ENCODE measurements at regions not wholly inside any gene's neighbourhood (a gene's known extent, or its start where the extent isn't known, plus 50 kb on each side); places are given as distances from the start of the nearest gene placed in this dataset.

GRCh38 chr9:129273941-129274684 is 96.1 kb upstream of the IER5L start:
- Histone ChIP-seq H3K27ac (no peak overlapping the region), H3K36me3 (no peaks in the 10 kb centered on the region), H3K27me3 (no peaks in the 10 kb centered on the region), H3K4me3 (no peak overlapping the region), H3K4me1 (peaks cover 0 to 9% (median 3%) of the 10 kb centered on the region in 4 donors), H3K9me3 (no peaks in the 10 kb centered on the region)
- DNase-seq (ENCODE audit: low spot score in 2 of 2): no peak
- WGBS, 2 donors: 77 to 81% methylated on average over 19 of the region's 19 CpGs
- no peak for TF ChIP-seq POLR2A (IDR thresholded peaks at IDR 0.05)
- TF ChIP-seq CTCF (IDR thresholded peaks at IDR 0.05): no peak
- TF ChIP-seq EP300 (IDR thresholded peaks at IDR 0.05): no peak

- no peak for DNase-seq (ENCODE audit: low spot score in 2 of 2)
- H3K4me3 ChIP-seq: no peak overlapping the region
- TF ChIP-seq CTCF (IDR thresholded peaks at IDR 0.05) (no peak), EP300 (IDR thresholded peaks at IDR 0.05) (no peak), POLR2A (IDR thresholded peaks at IDR 0.05) (no peak)
- H3K4me1 ChIP-seq: peaks cover 0 to 9% (median 3%) of the 10 kb centered on the region in 4 donors
- 92 to 97% methylated on average over 14 of the region's 14 CpGs for WGBS, 2 donors
- H3K27me3 ChIP-seq: no peaks in the 10 kb centered on the region
- H3K36me3 ChIP-seq: no peaks in the 10 kb centered on the region
- no peaks in the 10 kb centered on the region for H3K9me3 ChIP-seq
- no peak overlapping the region for H3K27ac ChIP-seq
Observed at GRCh38 chr9:129273136-129273895, 95.3 kb upstream of the IER5L start.

- peaks cover 0 to 9% (median 3%) of the 10 kb centered on the region in 4 donors for H3K4me1 ChIP-seq
- 64 to 78% methylated on average over 9 of the region's 9 CpGs for WGBS, 2 donors
- DNase-seq (ENCODE audit: low spot score in 2 of 2): no peak
- TF ChIP-seq EP300 (IDR thresholded peaks at IDR 0.05) (no peak), POLR2A (IDR thresholded peaks at IDR 0.05) (no peak), CTCF (IDR thresholded peaks at IDR 0.05) (no peak)
- no peaks in the 10 kb centered on the region for H3K36me3 ChIP-seq
- H3K9me3 ChIP-seq: no peaks in the 10 kb centered on the region
- H3K4me3 ChIP-seq: no peak overlapping the region
- H3K27ac ChIP-seq: no peak overlapping the region
- H3K27me3 ChIP-seq: no peaks in the 10 kb centered on the region
Observed at GRCh38 chr9:129272348-129273025, 94.4 kb upstream of the IER5L start.

- peak overlapping the region in 1 of 4 donors; percentile 24 for H3K27ac ChIP-seq
- no peaks in the 10 kb centered on the region for H3K36me3 ChIP-seq
- TF ChIP-seq EP300 (IDR thresholded peaks at IDR 0.05): no peak
- no peak for TF ChIP-seq CTCF (IDR thresholded peaks at IDR 0.05)
- no peak for TF ChIP-seq POLR2A (IDR thresholded peaks at IDR 0.05)
- DNase-seq (ENCODE audit: low spot score in 2 of 2): no peak
- H3K4me3 ChIP-seq: no peak overlapping the region
- H3K9me3 ChIP-seq: no peaks in the 10 kb centered on the region
- no peaks in the 10 kb centered on the region for H3K27me3 ChIP-seq
- 39 to 42% methylated on average over 11 of the region's 11 CpGs for WGBS, 2 donors
- peaks cover 0 to 9% (median 3%) of the 10 kb centered on the region in 4 donors for H3K4me1 ChIP-seq
Observed at GRCh38 chr9:129270903-129271431, 92.9 kb upstream of the IER5L start.
